ENCODE measurements at regions not wholly inside any gene's neighbourhood (a gene's known extent, or its start where the extent isn't known, plus 50 kb on each side); places are given as distances from the start of the nearest gene placed in this dataset.

DNA sequence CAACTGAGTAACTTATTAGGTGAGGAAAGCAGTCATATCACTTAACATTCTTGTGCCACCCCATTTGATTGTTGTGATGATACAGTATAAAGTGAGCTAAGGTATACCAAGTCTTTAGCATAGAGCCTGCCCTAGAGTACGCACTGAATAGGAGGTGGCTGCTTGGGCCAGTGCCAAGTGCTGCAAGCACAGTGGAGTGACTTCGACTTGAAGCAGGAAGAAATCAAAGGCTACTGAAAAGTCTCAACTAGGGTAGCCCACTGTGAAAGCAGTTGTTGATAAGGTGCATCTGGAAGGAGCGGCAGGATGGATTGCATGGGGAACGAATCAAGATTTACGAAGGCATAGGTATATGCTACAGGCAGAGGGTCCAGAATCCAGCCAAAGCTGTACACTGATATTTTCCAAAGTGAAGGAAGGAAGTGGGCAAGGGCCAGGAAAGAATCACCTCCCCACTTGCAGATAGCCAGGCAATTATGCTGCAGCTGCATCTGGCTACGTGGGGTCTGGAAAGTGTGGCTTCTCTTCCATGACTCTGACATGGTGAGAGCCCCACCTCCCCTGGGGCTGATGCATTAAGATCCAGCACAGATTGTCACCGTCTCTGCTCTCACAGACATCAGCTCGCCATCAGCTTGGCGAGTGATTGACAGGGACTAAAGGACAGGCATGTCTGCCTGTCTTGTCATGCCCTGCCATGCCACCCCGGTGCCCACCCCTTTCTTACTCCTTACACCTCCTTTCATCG, 287.0 kb upstream of the PLXNA2 start:
- H3K9me2 ChIP-seq (ENCODE audit: insufficient read depth, low read length) = no peaks in the 10 kb centered on the region
- no TSS peak for BruUV-seq (replicated peaks)
- no peak for DNase-seq (ENCODE audit: low spot score)
- no peak overlapping the region for H3K27ac ChIP-seq (ENCODE audit: low read depth, low read length, poor library complexity, severe bottlenecking)
- no peak overlapping the region for H3K4me3 ChIP-seq (ENCODE audit: low read depth, low read length, poor library complexity, severe bottlenecking)
- intact Hi-C loops (cut with micrococcal nuclease; ENCODE audit: unreplicated experiment) = no loop called here
- ChIA-PET POLR2A (no interaction called here), CTCF (ENCODE audit: unreplicated experiment) (no interaction called here)
- H2AFZ ChIP-seq (ENCODE audit: low read length) = no peak overlapping the region
- H3K4me2 ChIP-seq (ENCODE audit: low read length) = no peak overlapping the region
- TF ChIP-seq, protein P1, sequence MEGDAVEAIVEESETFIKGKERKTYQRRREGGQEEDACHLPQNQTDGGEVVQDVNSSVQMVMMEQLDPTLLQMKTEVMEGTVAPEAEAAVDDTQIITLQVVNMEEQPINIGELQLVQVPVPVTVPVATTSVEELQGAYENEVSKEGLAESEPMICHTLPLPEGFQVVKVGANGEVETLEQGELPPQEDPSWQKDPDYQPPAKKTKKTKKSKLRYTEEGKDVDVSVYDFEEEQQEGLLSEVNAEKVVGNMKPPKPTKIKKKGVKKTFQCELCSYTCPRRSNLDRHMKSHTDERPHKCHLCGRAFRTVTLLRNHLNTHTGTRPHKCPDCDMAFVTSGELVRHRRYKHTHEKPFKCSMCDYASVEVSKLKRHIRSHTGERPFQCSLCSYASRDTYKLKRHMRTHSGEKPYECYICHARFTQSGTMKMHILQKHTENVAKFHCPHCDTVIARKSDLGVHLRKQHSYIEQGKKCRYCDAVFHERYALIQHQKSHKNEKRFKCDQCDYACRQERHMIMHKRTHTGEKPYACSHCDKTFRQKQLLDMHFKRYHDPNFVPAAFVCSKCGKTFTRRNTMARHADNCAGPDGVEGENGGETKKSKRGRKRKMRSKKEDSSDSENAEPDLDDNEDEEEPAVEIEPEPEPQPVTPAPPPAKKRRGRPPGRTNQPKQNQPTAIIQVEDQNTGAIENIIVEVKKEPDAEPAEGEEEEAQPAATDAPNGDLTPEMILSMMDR (conservative IDR thresholded peaks at IDR 0.05; ENCODE audit: low read length) = no peak
- TF ChIP-seq EZH2phosphoT487 (IDR thresholded peaks at IDR 0.05; ENCODE audit: borderline replicate concordance, low read depth, low read length) = no peak
- no peaks in the 10 kb centered on the region for H4K20me1 ChIP-seq (ENCODE audit: insufficient read depth, low read length)
- no peaks in the 10 kb centered on the region for H3K79me2 ChIP-seq (ENCODE audit: insufficient read depth, low read depth, low read length)
- H3K4me1 ChIP-seq (ENCODE audit: insufficient read depth, low read length, poor library complexity, severe bottlenecking) = no peaks in the 10 kb centered on the region
- no peaks in the 10 kb centered on the region for H3K36me3 ChIP-seq (ENCODE audit: insufficient read depth, low read length)
- no peaks in the 10 kb centered on the region for H3K9me3 ChIP-seq (ENCODE audit: low read length)

DNA sequence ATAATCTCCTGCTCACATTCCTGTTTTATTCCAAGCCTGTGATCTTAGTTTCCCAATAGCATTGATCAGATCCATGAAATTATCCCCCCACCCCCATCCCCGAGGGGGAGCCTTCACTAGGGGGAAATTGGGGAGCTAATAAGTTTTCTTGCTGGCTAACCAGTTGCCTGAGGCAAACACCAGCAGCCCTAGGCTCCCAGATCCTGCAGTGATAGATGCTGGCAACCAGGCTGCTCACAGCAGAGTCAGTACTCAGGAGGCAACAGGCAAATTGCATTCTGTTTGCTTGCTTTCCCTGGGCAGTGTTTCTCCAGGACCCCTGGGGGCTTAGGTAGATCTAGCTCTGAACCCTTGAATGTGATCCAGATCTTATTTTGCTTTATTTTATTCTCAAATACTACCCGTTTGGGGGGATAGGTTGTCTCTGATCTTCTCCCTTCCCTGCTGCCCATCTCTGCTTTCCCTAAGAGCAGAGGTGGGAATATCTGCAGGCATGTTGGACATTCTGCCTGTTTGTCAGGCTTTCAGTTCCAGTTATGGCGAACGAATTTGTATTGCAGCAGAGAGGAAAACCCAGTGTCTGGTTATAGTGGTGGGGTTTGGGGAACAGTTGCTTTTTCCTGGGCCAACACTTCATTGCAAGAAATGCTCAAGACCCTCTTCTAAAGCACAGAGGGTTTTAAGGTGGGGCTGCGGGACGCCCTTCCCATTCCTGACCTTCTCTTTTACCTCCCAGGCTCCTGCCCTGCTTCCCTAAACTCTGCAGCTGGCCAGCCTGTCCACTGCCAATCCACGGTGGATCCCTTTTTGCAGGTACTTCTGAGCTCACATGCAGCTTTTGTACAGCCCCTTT, 289.8 kb upstream of the PLXNA2 start:
- CTCF ChIA-PET (ENCODE audit: unreplicated experiment) = no interaction called here
- TF ChIP-seq EZH2phosphoT487 (IDR thresholded peaks at IDR 0.05; ENCODE audit: borderline replicate concordance, low read depth, low read length) = no peak
- TF ChIP-seq, protein P1 (conservative IDR thresholded peaks at IDR 0.05; ENCODE audit: low read length) = no peak

DNA sequence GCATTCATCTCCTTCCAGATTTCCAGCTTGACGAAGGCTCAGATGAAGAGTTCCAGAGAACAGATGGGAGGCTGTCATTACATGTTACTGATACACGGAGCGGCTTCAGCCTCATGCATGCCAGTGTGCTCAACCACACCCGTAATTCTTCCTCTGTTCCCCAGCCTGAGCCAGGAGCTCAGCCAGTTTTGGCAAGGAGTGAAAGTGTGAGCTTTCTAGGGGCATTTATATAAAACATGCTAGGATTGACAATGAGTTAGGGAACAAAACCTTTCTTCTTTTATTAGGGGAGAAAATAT, 290.4 kb upstream of the PLXNA2 start:
- Histone ChIP-seq H3K27ac (ENCODE audit: low read depth, low read length, poor library complexity, severe bottlenecking) (no peak overlapping the region), H3K4me1 (ENCODE audit: insufficient read depth, low read length, poor library complexity, severe bottlenecking) (no peaks in the 10 kb centered on the region), H3K36me3 (ENCODE audit: insufficient read depth, low read length) (no peaks in the 10 kb centered on the region), H3K4me3 (ENCODE audit: low read depth, low read length, poor library complexity, severe bottlenecking) (no peak overlapping the region), H4K20me1 (ENCODE audit: insufficient read depth, low read length) (no peaks in the 10 kb centered on the region), H2AFZ (ENCODE audit: low read length) (no peak overlapping the region), H3K9me2 (ENCODE audit: insufficient read depth, low read length) (no peaks in the 10 kb centered on the region), H3K4me2 (ENCODE audit: low read length) (no peak overlapping the region), H3K79me2 (ENCODE audit: insufficient read depth, low read depth, low read length) (no peaks in the 10 kb centered on the region), H3K9me3 (ENCODE audit: low read length) (no peaks in the 10 kb centered on the region)
- no TSS peak for BruUV-seq (replicated peaks)
- no peak for DNase-seq (ENCODE audit: low spot score)
- ChIA-PET POLR2A (interaction anchor here (0.7 kb wide), 1 partner anchor 33 kb away, joined by 3 read pairs; no protein-coding TSS in a partner anchor), CTCF (ENCODE audit: unreplicated experiment) (no interaction called here)
- intact Hi-C loops (cut with micrococcal nuclease; ENCODE audit: unreplicated experiment) = no loop called here
- TF ChIP-seq EZH2phosphoT487 (IDR thresholded peaks at IDR 0.05; ENCODE audit: borderline replicate concordance, low read depth, low read length) = no peak
- TF ChIP-seq, protein P1 (conservative IDR thresholded peaks at IDR 0.05; ENCODE audit: low read length) = no peak

More for the DNA sequence above, 289.8 kb upstream of the PLXNA2 start:
- Histone ChIP-seq H2AFZ (ENCODE audit: low read length) (no peak overlapping the region), H3K4me1 (ENCODE audit: insufficient read depth, low read length, poor library complexity, severe bottlenecking) (no peaks in the 10 kb centered on the region), H3K4me2 (ENCODE audit: low read length) (no peak overlapping the region), H3K4me3 (ENCODE audit: low read depth, low read length, poor library complexity, severe bottlenecking) (no peak overlapping the region), H3K79me2 (ENCODE audit: insufficient read depth, low read depth, low read length) (no peaks in the 10 kb centered on the region), H3K27ac (ENCODE audit: low read depth, low read length, poor library complexity, severe bottlenecking) (no peak overlapping the region), H3K36me3 (ENCODE audit: insufficient read depth, low read length) (no peaks in the 10 kb centered on the region), H3K9me2 (ENCODE audit: insufficient read depth, low read length) (no peaks in the 10 kb centered on the region), H3K9me3 (ENCODE audit: low read length) (no peaks in the 10 kb centered on the region), H4K20me1 (ENCODE audit: insufficient read depth, low read length) (no peaks in the 10 kb centered on the region)
- no peak for DNase-seq (ENCODE audit: low spot score)
- POLR2A ChIA-PET = interaction anchor here (0.7 kb wide), 2 partner anchors 12 to 33 kb away, joined by 3 read pairs; no protein-coding TSS in a partner anchor
- intact Hi-C loops (cut with micrococcal nuclease; ENCODE audit: unreplicated experiment) = no loop called here
- no TSS peak for BruUV-seq (replicated peaks)
